Adrenal gland (tissue), 5 donors: ENCODE measurements at regions not wholly inside any gene's neighbourhood (a gene's known extent, or its start where the extent isn't known, plus 50 kb on each side); places are given as distances from the start of the nearest gene placed in this dataset.

ENCODE experiments used
- POLR2A ChIP-seq, 2 donors: fragments of 450-650 bp; IDR thresholded peaks; one replicate each; pipeline ENCODE4 v1.6.1; 2017; ENCODE audit warnings: antibody characterized with exemption in 2 of 2, mild to moderate bottlenecking in 2 of 2, moderate library complexity in 1 of 2
- TF ChIP-seq, protein P1 (sequence below), 6 experiments: fragments of 450-650 bp in 4 of 6; fragments of 200-600 bp in 2 of 6; sonication (generic) in 1 of 6; IDR thresholded peaks; 1 replicate in 5 of 6; 2 replicates in 1 of 6; pipeline versions ENCODE4 v1.5.1 to v1.8.0; 2016 to 2021; ENCODE audit warnings: antibody characterized with exemption in 6 of 6, mild to moderate bottlenecking in 2 of 6, moderate library complexity in 1 of 6
- donor health status: DM: no; HTN: no; CAD: no.

DNA sequence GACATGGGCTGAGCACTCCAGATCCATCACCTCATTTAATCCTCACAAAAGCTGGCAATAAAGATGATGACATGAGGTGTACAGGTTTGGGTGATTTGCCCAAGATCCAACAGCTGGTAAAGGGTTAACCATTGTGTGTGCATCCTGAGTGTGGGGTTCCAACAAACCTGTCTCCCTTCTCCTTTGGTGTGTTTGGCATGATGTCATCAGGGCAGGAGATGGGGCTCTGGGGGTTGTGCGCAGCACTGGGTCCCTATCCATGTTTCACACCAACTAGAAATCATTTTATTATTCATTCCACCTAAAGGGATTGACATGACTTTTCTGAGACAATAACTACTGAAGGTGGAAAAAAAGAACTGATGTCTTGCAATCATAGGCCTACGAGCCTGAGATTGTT is 452.5 kb downstream of the SIPA1L2 start:
- TF ChIP-seq, protein P1, sequence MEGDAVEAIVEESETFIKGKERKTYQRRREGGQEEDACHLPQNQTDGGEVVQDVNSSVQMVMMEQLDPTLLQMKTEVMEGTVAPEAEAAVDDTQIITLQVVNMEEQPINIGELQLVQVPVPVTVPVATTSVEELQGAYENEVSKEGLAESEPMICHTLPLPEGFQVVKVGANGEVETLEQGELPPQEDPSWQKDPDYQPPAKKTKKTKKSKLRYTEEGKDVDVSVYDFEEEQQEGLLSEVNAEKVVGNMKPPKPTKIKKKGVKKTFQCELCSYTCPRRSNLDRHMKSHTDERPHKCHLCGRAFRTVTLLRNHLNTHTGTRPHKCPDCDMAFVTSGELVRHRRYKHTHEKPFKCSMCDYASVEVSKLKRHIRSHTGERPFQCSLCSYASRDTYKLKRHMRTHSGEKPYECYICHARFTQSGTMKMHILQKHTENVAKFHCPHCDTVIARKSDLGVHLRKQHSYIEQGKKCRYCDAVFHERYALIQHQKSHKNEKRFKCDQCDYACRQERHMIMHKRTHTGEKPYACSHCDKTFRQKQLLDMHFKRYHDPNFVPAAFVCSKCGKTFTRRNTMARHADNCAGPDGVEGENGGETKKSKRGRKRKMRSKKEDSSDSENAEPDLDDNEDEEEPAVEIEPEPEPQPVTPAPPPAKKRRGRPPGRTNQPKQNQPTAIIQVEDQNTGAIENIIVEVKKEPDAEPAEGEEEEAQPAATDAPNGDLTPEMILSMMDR (IDR thresholded peaks at IDR 0.05): no peak
- no peak for TF ChIP-seq POLR2A (IDR thresholded peaks at IDR 0.05)
